HPDE6-E6E7 (cell line): ENCODE measurements at regions not wholly inside any gene's neighbourhood (a gene's known extent, or its start where the extent isn't known, plus 50 kb on each side); places are given as distances from the start of the nearest gene placed in this dataset.
"Not testable (repeated sequence)": the region's sequence is repeated elsewhere in the genome, so short reads cannot be mapped to it uniquely, and the experiment has no call there.

Source experiments
- DNase-seq: peaks from one replicate; pipeline ENCODE4 v3.0.0; 2011; ENCODE audit warnings: missing footprints; ENCODE audit errors: extremely low spot score

- no peak for DNase-seq
Measured at GRCh38 chr18:22284581-22285360, 115.4 kb downstream of the GATA6 start.

GRCh38 chr18:22283855-22284254 lies 114.5 kb downstream of the GATA6 start:
- DNase-seq: not testable (repeated sequence)

- DNase-seq: no peak
Measured at GRCh38 chr18:22283397-22283796, 114.0 kb downstream of the GATA6 start.

GRCh38 chr18:22283116-22283395 lies 113.7 kb downstream of the GATA6 start:
- no peak for DNase-seq

GRCh38 chr18:22282311-22283115 lies 113.1 kb downstream of the GATA6 start:
- peak; percentile 69 for DNase-seq

- no peak for DNase-seq
Measured at GRCh38 chr18:22280453-22280750, 111.0 kb downstream of the GATA6 start.

GRCh38 chr18:22279741-22280452 lies 110.5 kb downstream of the GATA6 start:
- no peak for DNase-seq

GRCh38 chr18:22278798-22279197 lies 109.4 kb downstream of the GATA6 start:
- DNase-seq: no peak

- no peak for DNase-seq
Measured at GRCh38 chr18:22277758-22278157, 108.4 kb downstream of the GATA6 start.

- no peak for DNase-seq
Measured at GRCh38 chr18:22276334-22276713, 106.9 kb downstream of the GATA6 start.

GRCh38 chr18:22275706-22276333 lies 106.4 kb downstream of the GATA6 start:
- DNase-seq: no peak

GRCh38 chr18:22273101-22274039 lies 104.0 kb downstream of the GATA6 start:
- DNase-seq: no peak

- no peak for DNase-seq
Measured at GRCh38 chr18:22272242-22272641, 102.9 kb downstream of the GATA6 start.

- no peak for DNase-seq
Measured at GRCh38 chr18:22271030-22271429, 101.6 kb downstream of the GATA6 start.

GRCh38 chr18:22268641-22269128 lies 99.3 kb downstream of the GATA6 start:
- no peak for DNase-seq

GRCh38 chr18:22267697-22268096 lies 98.3 kb downstream of the GATA6 start:
- no peak for DNase-seq

GRCh38 chr18:22267225-22267624 lies 97.8 kb downstream of the GATA6 start:
- no peak for DNase-seq

GRCh38 chr18:22265838-22266237 lies 96.4 kb downstream of the GATA6 start:
- DNase-seq: no peak

- DNase-seq: no peak
Measured at GRCh38 chr18:22260208-22260820, 90.9 kb downstream of the GATA6 start.

- DNase-seq: no peak
Measured at GRCh38 chr18:22257022-22257543, 87.7 kb downstream of the GATA6 start.
